HG03439 (cell line): ENCODE measurements at regions not wholly inside any gene's neighbourhood (a gene's known extent, or its start where the extent isn't known, plus 50 kb on each side); places are given as distances from the start of the nearest gene placed in this dataset.
A peak's percentile ranks its signal among the peaks of the same experiment; 100 is the strongest.
"Not testable (repeated sequence)": the region's sequence is repeated elsewhere in the genome, so short reads cannot be mapped to it uniquely, and the experiment has no call there.

ENCODE experiments used
- ATAC-seq: cut with Tn5 transposase; IDR thresholded peaks from one replicate; pipeline ENCODE4 v1.9.1; 2021; ENCODE audit warnings: mild to moderate bottlenecking, moderate library complexity; ENCODE audit not compliant: unreplicated experiment

DNA sequence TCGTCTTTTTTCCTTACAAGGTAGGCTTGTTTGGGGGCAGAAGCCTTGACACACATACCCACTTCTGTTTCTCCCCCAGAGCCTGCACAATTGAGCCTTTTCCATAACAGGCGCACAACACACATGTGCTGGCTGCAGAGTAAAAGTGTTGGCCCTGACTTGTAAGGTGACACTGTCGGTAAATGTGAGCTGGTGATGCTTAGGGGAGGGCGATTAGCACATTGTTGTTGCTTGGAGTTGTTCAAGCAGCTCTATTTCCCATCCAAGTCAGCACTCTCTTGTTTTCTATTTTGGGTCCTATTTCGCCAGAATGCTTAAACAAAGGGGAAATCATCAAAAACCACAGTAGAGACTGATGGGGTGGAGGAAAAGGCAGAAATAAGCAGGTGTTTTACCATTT, 51.9 kb upstream of the PTPRJ start:
- no peak for ATAC-seq

DNA sequence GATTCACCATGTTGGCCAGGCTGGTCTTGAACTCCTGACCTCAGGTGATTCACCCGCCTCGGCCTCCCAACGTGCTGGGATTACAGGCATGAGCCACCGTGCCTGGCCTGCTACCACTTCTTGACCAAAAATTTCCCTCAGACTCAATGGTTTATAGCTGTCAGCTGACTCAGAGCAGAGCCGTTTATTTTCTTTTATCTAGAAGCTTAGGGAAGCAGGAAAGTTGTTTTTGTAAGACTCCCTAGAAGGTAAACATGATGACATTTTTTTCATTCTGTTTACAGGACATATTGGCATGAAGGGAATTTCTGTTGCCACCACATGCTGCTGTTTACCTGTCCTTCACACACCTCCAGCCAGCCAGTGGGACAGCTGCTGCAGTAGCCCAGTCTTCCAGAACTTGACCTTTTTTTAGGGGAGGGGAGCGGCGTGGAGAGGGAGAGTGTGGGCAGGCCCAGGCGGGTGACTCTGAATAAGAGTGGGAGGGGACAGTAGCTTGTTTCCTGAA, 56.1 kb upstream of the PTPRJ start:
- ATAC-seq = no peak

DNA sequence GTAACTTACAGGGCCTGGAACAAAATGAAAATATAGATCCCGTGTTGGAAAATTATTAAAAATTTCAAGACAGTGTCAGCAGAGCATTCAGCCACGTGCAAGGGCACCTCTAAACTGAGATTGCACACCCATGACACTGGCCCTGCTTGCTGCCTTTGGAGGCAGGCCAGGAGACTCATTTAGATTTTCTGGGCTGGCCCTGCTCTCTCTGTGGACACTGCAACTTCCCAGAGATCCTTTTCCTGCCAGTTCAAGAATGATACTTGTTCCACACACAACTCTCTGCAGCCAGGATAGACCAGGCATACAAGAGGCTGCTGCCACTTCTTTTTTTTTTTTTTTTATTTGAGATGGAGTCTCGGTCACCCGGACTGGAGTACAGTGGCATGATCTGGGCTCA, 56.7 kb upstream of the PTPRJ start:
- ATAC-seq = no peak

DNA sequence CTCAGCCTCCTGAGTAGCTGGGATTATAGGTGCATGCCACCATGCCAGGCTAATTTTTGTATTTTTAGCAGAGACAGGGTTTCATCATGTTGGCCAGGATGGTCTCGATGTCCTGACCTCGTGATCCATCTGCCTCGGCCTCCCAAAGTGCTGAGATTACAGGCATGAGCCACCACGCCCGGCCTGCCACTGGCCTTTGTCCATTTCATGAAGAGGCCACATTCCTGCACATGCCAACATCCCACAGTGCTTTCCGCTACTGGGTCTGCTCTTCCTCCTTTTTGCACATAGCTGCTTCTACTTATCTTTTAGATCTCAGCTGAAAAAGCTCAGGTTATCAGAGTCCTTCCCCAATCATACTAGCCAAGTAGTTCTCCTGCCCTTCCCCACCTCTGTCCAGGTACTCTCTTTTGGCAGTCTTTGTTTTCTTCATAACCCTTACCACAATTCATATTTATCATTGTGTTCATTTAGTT, 59.2 kb upstream of the PTPRJ start:
- ATAC-seq = not testable (repeated sequence)

DNA sequence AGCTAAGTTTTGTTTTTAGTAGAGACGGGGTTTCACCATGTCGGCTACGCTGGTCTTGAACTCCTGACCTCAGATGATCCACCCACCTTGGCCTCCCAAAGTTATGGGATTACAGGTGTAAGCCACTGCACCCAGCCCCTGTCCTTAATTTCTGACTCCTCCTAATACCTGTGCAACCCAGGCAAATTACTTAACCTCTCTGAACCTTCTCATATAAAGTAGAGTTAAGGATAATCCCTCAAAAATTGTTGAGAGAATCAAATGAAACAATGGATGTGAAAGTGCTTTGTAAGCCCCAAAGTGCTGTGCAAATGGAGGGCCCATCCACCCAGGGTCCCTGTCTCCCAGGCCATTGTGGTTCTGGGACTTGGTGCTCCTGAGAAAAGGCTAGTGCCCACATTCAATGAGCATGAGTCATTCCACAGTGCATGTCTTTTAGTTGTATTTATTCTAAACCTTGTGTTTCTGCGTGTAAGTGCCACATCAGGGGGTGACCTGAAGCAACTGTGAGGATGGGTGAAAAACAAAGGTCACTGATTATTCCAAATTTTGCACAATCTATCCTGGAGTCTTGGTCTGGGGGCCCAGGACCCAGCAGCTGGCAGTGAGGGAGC, 61.4 kb upstream of the PTPRJ start:
- no peak for ATAC-seq

DNA sequence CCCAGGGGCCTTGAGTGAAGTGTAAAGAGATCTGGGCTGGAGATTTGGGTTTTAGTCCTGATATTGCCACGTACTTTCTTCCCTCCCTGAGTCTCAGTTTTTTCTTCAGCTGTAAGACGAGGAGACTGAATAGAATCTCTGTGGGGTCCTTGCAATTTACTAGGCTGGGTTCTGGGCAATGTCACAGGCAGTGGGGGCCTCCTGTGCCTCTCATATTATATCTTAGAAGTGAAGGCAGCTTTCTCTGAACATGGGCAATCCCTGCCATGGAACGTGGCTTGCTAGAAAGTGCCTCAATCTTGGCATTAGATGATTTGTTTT, 62.0 kb upstream of the PTPRJ start:
- ATAC-seq = no peak

DNA sequence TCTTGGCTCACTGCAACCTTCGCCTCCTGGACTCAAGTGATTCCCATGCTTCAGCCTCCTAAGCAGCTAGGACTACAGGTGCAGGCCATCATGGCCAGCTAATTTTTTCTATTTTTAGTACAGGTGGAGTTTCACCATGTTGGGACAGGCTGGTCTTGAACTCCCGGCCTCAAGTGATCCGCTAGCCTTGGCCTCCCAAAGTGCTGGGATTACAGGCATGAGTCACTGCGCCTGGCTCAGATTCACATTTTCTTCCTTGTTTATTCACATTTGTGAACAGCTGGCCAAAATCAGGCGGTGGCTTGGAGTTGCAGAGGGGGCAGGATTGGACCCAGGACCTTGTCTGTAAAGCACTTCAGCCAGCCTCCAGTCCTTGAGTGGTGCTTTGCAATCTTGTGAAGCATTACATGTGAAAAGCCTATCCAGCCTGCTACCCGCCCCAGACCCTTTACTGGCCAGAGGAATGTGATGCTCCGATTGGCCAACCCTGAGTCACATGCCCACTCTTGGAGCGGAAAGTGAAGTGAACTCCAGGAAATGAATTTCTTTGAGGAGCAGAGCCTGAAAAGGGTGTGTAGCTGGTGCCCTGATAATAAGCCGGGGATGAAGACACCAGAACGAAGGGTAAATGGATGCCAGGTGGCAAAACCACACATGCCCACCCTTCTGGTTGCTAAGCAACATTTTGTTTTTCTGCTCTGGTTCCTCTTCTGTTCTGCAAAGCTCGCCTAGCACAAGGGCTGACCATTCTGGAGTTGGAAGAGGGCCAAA, 62.6 kb upstream of the PTPRJ start:
- ATAC-seq = no peak

DNA sequence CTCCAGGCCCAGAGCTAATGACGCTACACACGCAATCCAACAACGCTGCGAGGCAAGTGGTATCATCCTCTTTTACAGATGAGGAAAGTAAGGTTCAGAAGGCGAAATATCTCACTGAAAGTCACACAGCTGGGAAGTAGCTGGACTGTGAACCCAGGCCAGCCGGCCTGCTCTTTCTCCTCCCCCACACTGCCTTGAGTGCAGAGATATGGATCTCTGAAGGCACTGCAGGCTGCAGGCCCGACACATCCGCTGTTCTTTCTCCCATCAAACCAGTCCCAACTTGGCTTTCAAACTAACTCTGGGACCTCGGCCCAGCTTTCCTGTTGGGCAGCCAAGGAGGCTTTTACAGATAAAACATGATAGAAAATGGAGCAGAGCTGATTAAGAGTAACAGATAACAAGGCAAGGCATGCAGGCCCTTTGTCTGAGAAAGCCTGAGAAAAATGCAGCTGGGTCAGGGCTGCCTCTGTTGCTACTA, 64.0 kb upstream of the PTPRJ start:
- no peak for ATAC-seq

DNA sequence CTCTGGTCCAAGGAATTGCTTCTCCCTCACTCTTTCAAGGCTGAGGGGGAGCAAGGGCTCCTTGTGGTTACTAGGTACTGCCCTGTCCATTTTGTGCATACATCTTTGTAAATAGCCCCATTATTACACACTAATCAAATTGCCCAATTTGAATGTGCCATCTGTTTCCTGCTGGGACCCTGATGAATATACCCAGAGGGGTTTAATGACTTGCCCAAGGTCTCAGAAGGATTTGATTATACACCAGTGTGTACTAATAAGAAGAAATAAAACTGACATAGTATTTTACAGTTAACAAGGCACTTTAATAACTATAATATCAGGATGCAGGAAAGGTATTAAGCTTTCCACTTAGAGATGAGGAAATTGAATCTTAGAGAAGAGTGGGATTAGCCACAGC, 64.6 kb upstream of the PTPRJ start:
- no peak for ATAC-seq

DNA sequence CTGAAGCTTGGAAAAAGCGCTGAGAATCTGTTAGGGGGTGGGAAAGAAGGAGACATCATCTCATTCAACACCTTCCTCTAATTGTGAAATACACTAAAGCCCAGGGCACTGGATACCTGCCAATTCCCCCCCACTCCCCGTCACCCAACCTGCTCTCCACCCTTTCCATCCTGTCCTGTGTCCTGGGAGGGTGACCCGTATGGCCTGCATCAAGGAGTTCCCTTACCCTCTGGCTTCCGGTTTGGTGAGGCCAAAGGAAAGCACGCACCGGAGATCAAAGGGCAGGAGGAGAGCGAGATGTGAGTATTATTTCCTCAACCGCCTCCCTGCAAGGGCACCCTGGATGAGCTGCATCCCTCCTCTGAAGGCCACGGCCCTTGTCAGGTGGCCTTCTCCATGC, 65.0 kb upstream of the PTPRJ start:
- ATAC-seq = no peak

DNA sequence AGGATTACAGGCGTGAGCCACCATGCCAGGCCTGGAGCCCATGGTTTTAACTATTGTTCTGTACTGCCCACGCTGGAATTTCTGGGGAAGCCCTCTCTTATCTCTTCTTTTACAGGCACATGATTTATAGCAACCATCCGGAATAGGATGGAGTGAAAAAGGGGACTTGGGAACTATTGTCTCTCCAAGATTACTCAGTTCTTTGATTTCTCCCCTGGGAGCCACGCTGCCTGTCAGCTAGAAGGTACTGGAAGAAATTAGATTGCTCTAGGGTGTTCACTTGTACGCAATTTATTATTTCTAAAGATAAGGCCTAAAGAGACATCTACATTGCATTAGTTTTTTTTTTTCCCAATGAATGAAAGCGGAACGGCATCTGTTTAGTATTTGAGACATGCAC, 65.6 kb upstream of the PTPRJ start:
- ATAC-seq = no peak

DNA sequence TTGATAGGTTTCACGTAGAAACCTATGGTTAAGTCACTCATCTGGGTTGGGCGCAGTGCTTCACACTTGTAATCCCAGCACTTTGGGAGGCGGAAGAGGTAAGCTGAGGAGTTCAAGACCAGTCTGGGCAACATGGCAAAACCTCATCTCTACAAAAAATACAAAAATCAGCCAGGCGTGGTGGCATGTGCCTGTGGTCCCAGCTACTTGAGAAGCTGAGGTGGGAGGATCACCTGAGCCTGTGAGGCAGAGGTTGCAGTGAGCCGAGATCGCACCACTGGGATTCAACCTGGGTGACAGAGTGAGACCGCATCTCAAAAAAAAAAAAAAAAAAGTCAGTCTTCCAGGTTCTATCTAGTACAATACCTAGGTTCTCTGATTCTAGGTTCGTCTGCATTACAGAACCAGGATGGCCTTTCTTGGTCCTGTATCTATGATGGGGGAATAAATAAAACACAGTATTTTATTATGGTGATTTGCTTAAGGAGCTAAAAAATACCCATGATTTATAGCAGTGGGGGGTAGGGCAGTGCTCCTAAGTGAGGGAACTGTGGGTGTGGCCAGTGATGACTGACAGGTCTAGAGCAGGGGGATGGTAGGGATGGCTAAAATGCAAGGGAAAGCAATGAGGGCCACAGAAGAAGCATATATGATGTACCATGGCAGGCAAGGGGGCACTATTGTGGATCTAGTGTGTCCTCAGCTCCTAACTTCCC, 65.5 kb upstream of the NUP160 start:
- ATAC-seq = no peak

DNA sequence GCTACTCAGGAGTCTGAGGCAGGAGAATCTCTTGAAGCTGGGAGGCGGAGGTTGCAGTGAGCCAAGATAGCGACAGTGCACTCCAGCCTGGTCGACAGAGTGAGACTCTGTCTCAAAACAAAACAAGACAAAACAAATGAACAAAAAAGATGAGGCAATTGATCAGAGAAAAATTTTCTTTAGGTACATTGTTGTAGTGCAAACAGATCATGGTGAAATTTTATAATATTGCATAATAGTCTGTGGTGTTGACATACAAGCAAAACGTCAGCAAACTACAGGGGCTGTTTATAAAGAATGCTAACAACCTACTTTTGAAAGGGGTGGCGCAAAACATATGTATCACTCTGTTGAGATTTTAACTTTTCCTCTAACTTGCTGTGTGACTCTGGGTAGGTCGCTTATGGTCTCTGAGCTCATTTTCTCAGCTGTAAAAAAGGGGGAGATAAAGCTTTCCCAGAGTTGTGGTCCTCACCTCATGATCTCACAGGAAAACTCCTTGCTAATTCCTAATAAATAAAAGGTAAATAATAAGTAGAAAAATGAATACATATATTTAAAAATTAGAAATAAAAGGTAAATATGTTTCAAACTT, 64.8 kb upstream of the NUP160 start:
- ATAC-seq = no peak

DNA sequence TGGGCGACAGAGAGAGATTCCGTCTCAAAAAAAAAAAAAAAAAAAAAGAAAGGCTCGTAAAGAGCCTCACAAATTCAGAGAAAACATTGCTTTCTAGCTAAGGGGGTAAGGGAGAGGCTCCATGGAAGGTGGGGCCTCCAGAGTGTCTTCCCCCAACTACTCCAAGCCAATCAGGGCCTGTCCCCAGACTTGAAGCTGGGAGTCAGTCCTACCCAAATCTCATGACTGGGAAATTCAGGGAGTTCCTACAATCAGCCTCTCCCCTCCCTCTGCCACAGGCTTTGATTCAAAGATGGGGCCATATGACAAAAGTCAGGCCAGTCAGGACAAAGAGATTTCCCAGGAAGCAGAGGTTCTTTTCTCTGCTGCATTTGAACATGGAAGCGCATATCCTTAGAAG, 63.0 kb upstream of the NUP160 start:
- no peak for ATAC-seq

DNA sequence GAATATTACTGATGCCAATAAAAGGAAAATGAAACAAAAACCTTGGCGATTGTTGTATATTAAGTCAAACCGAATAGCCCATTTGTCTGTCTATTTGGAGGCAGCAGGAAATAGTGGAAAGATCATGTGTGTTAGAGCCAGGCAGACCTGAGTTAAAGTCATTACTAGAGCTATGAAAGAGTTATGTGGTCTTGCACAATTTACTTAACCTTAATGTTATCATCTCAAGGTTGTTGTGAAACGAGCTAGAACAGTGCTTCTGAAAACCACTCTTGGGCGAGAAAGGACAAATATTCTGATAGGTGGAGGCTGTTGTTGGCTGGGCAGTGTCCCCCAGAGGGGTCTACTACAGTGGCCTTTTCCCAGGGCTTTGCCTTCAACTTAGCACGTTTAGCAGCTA, 60.0 kb upstream of the NUP160 start:
- ATAC-seq = no peak

DNA sequence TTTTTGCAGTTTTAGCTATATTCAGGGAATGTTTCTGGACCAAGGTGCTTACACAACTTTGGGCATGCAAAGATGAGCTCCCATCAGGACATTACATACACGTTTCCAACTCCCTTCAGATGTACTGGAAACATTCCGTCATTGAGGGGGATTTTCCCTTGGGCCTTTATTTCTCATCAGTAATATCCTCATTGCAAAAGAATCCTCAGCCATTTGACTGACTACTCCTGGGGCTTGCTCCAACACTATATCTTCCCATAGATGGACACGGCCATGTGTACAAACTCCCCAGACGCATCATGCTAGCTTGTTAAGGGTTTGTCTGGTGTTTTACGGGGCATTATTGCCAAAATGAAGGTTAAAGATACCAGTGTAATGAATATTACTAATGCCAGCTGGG, 59.3 kb upstream of the NUP160 start:
- ATAC-seq = no peak

DNA sequence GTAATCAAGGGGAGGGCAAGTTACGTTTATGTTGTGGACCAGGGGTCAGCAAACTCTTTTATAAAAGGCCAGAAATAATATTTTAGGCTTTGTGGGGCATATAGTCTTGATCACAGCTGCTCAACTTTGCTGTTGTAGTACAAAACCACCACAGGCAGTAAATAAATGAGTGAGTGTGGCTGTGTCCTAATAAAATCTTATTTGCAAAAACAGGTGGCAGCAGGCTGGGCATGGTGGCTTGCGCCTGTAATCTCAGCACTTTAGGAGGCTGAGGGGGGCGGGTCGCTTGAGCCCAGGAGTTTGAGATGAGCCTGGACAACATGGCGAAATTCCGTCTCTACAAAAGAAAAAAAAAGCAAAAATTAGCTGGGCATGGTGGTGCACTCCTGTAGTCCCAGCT, 57.9 kb upstream of the NUP160 start:
- ATAC-seq = no peak

DNA sequence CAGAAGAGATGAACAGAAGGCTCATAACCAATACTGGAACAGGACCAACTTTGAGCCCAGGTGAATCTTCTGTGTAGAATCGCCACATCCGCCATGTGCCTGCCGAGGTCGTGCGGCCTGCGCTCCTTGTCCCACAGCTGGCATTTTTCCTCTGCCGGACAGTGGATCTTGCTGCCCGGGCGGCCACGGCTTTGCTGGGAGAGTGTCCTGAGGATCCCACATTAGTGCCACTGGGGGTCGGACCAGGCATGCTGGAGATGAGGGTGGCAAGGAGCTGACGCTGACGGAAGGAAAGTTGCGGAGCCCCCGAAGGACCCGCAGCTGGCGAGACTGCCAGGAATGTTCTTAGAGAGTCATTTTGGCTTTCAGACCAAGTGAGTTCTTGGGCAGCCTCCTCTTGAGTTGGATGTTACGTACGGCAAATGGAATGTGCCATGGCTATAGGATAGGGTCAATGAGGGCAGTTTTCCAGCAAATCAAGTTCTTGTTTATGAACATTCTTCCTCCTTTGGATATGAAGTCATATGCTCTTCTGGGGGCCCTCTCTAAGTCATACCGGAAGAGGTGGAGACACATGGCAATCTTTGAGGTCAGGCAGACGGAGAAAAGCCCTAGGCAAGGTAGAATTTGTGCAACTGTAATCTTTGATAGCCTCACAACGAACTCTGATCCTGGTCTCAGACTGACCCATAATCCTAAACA, 57.4 kb upstream of the NUP160 start:
- ATAC-seq = no peak

DNA sequence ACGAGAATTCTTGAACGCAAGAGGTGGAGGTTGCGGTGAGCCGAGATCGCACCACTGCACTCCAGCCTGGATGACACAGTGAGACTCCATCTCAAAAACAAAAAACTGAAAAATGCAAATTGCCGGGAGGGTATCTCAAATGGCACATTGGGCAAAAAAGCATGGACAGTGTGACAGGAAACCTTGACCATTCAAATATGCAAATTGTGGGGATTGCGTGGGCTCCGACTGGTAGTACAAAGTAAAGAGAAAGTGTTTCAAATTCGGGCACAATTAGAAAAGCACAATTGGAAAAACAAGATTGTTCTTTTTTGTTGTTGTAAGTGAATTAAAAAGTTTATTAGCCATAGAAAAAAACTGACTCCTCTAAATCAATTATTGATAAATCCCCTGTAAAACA, 56.7 kb upstream of the NUP160 start:
- ATAC-seq = no peak

DNA sequence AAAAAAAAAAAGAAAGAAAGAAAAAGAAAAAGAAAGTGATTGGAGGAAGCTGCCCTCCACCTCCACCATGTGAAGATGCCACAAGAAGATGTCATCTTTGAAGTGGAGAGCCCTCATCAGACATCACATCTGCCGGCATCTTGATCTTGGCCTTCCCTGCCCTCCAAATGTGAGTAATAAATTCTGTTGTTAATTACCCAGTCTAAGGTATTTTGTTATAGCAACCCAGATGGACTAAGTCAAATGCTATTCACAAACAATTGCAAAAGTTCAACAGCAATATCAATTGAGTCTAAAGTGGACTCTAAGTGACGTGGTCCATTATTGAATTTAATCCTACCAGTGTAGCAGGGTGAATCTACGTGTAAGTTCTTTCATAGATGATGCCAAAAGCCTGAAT, 55.9 kb upstream of the NUP160 start:
- ATAC-seq = no peak

DNA sequence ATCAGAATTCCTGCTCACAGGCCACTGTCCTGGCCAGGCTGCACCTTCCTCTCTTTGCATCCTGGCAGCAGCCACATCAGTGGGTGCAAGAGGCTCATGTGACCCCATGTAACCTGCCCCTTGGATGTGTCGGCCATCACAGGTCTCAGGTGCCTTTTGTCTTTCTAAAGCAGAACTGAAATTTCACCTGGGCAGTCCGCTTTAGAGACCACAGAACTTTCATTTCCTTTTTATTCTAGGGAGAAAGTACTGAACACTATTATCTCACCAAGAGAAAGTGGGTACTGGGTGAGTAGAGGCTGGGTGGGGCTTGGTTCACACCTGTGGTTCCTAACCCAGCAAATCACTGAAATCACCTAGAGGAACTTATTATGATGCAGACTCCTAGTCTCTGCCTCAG, 51.7 kb upstream of the NUP160 start:
- peak; percentile 94 for ATAC-seq
